ENCODE measurements at regions not wholly inside any gene's neighbourhood (a gene's known extent, or its start where the extent isn't known, plus 50 kb on each side); places are given as distances from the start of the nearest gene placed in this dataset.

GRCh38 chr6:27126815-27127537 lies 120.5 kb upstream of the PRSS16 start:
- no peak for TF ChIP-seq POLR2A (IDR thresholded peaks at IDR 0.05)
- peak; percentile 34 to 72 for TF ChIP-seq EP300 (IDR thresholded peaks at IDR 0.05)
- peak; percentile 72 to 86 (median 82) for TF ChIP-seq CTCF (IDR thresholded peaks at IDR 0.05)

Measured in tibial nerve (tissue), 4 donors.